Transverse colon (tissue), 4 donors: ENCODE measurements at regions not wholly inside any gene's neighbourhood (a gene's known extent, or its start where the extent isn't known, plus 50 kb on each side); places are given as distances from the start of the nearest gene placed in this dataset.

ENCODE experiments used
- CTCF ChIP-seq, 5 experiments: fragments of 200-600 bp in 3 of 5; fragments of 450-650 bp in 2 of 5; sonication (generic) in 3 of 5; IDR thresholded peaks; 1 replicate in 2 of 5; 2 replicates in 3 of 5; pipeline ENCODE4 v1.5.1; 2016 to 2017; ENCODE audit warnings: antibody characterized with exemption in 5 of 5, inconsistent platforms in 3 of 5, mild to moderate bottlenecking in 2 of 5, moderate library complexity in 1 of 5
- EP300 ChIP-seq: sonication (generic); formaldehyde crosslinking; IDR thresholded peaks from one replicate; pipeline ENCODE4 v1.6.1; 2017; ENCODE audit warnings: antibody characterized with exemption, low read depth
- POLR2A ChIP-seq: fragments of 450-650 bp; IDR thresholded peaks from one replicate; pipeline ENCODE4 v1.6.1; 2016; ENCODE audit warnings: antibody characterized with exemption, mild to moderate bottlenecking, moderate library complexity
- POLR2AphosphoS5 ChIP-seq, 3 donors: sonication (generic); formaldehyde crosslinking; IDR thresholded peaks; one replicate each; pipeline ENCODE4 v1.6.1; 2016; ENCODE audit warnings: antibody characterized with exemption in 3 of 3

GRCh38 chrX:84830836-84831235 lies 172.8 kb upstream of the APOOL start:
- no peak for TF ChIP-seq CTCF (IDR thresholded peaks at IDR 0.05)
- TF ChIP-seq POLR2A: no peak
- no peak for TF ChIP-seq POLR2AphosphoS5 (IDR thresholded peaks at IDR 0.05)
- no peak for TF ChIP-seq EP300
